Transverse colon (tissue), 4 donors: ENCODE measurements at regions not wholly inside any gene's neighbourhood (a gene's known extent, or its start where the extent isn't known, plus 50 kb on each side); places are given as distances from the start of the nearest gene placed in this dataset.

Experiments
- CTCF ChIP-seq, 5 experiments: fragments of 200-600 bp in 3 of 5; fragments of 450-650 bp in 2 of 5; sonication (generic) in 3 of 5; IDR thresholded peaks; 1 replicate in 2 of 5; 2 replicates in 3 of 5; pipeline ENCODE4 v1.5.1; 2016 to 2017; ENCODE audit warnings: antibody characterized with exemption in 5 of 5, inconsistent platforms in 3 of 5, mild to moderate bottlenecking in 2 of 5, moderate library complexity in 1 of 5
- EP300 ChIP-seq: sonication (generic); formaldehyde crosslinking; IDR thresholded peaks from one replicate; pipeline ENCODE4 v1.6.1; 2017; ENCODE audit warnings: antibody characterized with exemption, low read depth
- POLR2A ChIP-seq: fragments of 450-650 bp; IDR thresholded peaks from one replicate; pipeline ENCODE4 v1.6.1; 2016; ENCODE audit warnings: antibody characterized with exemption, mild to moderate bottlenecking, moderate library complexity
- POLR2AphosphoS5 ChIP-seq, 3 donors: sonication (generic); formaldehyde crosslinking; IDR thresholded peaks; one replicate each; pipeline ENCODE4 v1.6.1; 2016; ENCODE audit warnings: antibody characterized with exemption in 3 of 3

GRCh38 chr4:36863601-36864000 is 380.9 kb upstream of the NWD2 start:
- no peak for TF ChIP-seq CTCF (IDR thresholded peaks at IDR 0.05)
- no peak for TF ChIP-seq POLR2A
- TF ChIP-seq EP300 = no peak
- TF ChIP-seq POLR2AphosphoS5 (IDR thresholded peaks at IDR 0.05) = no peak
